Activated naive CD4-positive, alpha-beta T cell treated with anti-CD3 and anti-CD28 coated beads, Interleukin-2, amount 10 ng/mL, durations not matched to agents 7 days and 5 days (primary cell): ENCODE measurements at regions not wholly inside any gene's neighbourhood (a gene's known extent, or its start where the extent isn't known, plus 50 kb on each side); places are given as distances from the start of the nearest gene placed in this dataset.

Source experiments
- CTCF ChIA-PET: fragments of 350-600 bp; sonication (Branson Sonifier 250); formaldehyde crosslinking; loops from one replicate; lab custom pipeline; 2021; ENCODE audit warnings: antibody characterized with exemption; lab: Charles Lee
- DNase-seq: peaks from one replicate; pipeline ENCODE4 v3.0.0-alpha.2; 2020
- H3K27ac Mint-ChIP-seq: one replicate; pipeline ENCODE4 v1.8.0; 2021; ENCODE audit warnings: mild to moderate bottlenecking, moderate library complexity, mixed read lengths
- H3K27me3 Mint-ChIP-seq: one replicate; pipeline ENCODE4 v1.8.0; 2021; ENCODE audit warnings: mild to moderate bottlenecking, mixed read lengths
- H3K36me3 Mint-ChIP-seq: one replicate; pipeline ENCODE4 v1.8.0; 2021; ENCODE audit warnings: mixed read lengths
- H3K4me1 Mint-ChIP-seq: one replicate; pipeline ENCODE4 v1.8.0; 2021; ENCODE audit warnings: mixed read lengths
- H3K4me3 Mint-ChIP-seq: one replicate; pipeline ENCODE4 v1.8.0; 2021; ENCODE audit warnings: mild to moderate bottlenecking, moderate library complexity, mixed read lengths
- H3K9me3 Mint-ChIP-seq: one replicate; pipeline ENCODE4 v1.8.0; 2021; ENCODE audit warnings: mixed read lengths

DNA sequence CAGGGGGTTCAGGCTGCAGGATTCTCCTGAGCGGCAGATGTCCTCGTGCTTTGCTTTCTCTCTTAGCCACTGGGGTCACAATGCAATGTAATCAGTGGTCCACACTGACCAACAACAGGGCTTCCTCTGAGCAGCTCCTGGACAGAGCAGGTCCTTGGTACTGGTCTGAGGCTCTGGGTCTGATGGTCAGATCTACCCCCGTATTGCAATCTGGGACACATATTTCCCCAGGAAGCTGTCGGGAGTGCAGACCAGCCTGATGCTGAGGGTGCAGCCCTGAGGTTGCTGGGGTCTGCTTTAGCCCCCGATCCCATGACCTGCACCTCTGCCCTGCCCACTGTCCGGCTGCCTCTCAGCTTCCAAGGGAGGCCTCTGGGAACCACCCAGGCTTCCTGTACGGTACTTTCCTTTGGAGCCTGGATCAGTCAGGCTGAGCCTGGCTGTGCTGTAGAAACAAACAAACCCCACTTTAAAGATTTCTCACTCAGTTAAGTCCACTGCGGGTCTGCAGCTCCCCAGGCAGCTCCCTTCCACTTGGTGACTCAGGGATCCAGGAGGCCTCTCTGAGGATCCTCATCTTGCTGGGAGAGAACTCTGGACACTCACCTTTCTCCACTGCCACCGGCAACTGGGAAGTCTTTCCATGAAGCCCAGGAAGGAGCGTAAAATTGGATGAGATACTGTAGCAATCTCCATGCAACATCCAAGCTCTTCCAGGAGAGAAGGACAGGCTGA, 1046.6 kb downstream of the TBC1D22A start:
- DNase-seq = no peak
- peaks cover 13% of the 10 kb centered on the region for H3K9me3 Mint-ChIP-seq
- H3K4me3 Mint-ChIP-seq = no peak overlapping the region
- H3K27me3 Mint-ChIP-seq = no peaks in the 10 kb centered on the region
- H3K4me1 Mint-ChIP-seq = no peaks in the 10 kb centered on the region
- no peak overlapping the region for H3K27ac Mint-ChIP-seq
- no peaks in the 10 kb centered on the region for H3K36me3 Mint-ChIP-seq
- CTCF ChIA-PET = no interaction called here

GRCh38 chr22:47808236-47808635, 1045.8 kb downstream of the TBC1D22A start:
- no peak for DNase-seq
- H3K4me3 Mint-ChIP-seq = no peak overlapping the region
- CTCF ChIA-PET = no interaction called here
- H3K4me1 Mint-ChIP-seq = no peaks in the 10 kb centered on the region
- no peaks in the 10 kb centered on the region for H3K36me3 Mint-ChIP-seq
- no peak overlapping the region for H3K27ac Mint-ChIP-seq
- H3K27me3 Mint-ChIP-seq = no peaks in the 10 kb centered on the region
- H3K9me3 Mint-ChIP-seq = peaks cover 9% of the 10 kb centered on the region

DNA sequence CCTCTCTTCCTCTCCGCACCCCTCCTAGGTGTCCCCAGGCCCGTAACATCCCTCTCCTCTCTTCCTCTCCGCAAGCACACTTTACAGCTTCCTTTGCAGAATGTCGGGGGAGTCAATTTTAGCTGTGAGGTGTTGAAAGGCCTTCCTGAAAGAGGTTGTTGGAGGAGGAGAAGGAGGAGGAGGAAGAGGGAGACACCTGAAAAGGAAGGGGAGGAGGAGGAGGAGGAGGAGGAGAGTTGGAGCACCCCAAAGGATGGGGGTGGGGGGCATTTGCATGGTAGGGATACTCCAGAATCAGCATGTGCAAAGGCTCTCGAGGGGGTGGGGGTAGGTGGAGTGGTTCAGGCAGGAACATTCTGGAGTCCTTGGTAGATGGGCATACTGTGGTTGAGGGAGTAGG, 1045.1 kb downstream of the TBC1D22A start:
- no peak for DNase-seq
- Mint-ChIP-seq H3K9me3 (peaks cover 5% of the 10 kb centered on the region), H3K36me3 (no peaks in the 10 kb centered on the region), H3K27ac (no peak overlapping the region), H3K27me3 (peaks cover 2% of the 10 kb centered on the region), H3K4me3 (no peak overlapping the region), H3K4me1 (no peaks in the 10 kb centered on the region)
- CTCF ChIA-PET = no interaction called here

- H3K36me3 Mint-ChIP-seq = no peaks in the 10 kb centered on the region
- no peak for DNase-seq
- peaks cover 5% of the 10 kb centered on the region for H3K9me3 Mint-ChIP-seq
- H3K27ac Mint-ChIP-seq = no peak overlapping the region
- no peak overlapping the region for H3K4me3 Mint-ChIP-seq
- H3K4me1 Mint-ChIP-seq = no peaks in the 10 kb centered on the region
- CTCF ChIA-PET = no interaction called here
- H3K27me3 Mint-ChIP-seq = peaks cover 6% of the 10 kb centered on the region
These were observed 1044.4 kb downstream of the TBC1D22A start for GRCh38 chr22:47806894-47807293.

DNA sequence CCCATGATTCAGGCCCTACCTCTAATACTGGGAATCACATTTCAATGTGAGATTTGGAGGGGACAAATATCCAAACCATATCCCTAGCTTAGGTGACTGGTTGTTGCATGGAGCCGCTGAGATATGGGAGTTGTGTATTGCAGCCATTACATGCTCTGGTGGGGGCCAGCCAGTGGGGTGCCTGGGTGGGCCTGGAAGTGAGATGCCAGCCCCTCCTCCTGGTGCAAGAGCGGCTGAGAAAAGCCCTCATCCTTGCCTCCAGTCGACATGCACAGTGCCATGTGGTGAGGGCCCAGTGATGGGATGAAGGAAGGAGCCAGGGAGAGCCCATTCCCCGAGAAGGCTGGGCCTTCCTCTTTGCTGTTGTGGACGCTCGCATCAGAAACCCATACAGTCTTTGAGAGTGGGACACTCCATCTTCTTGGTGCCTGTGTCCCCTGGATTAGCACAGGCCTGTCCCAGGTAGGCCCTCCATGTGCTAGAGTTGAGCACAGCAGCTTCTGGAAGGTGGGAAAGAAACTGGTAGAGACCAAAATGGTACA, 1043.0 kb downstream of the TBC1D22A start:
- Mint-ChIP-seq H3K36me3 (no peaks in the 10 kb centered on the region), H3K27ac (no peak overlapping the region), H3K9me3 (peaks cover 5% of the 10 kb centered on the region), H3K4me1 (no peaks in the 10 kb centered on the region), H3K27me3 (peaks cover 12% of the 10 kb centered on the region), H3K4me3 (no peak overlapping the region)
- no peak for DNase-seq
- CTCF ChIA-PET = no interaction called here

DNA sequence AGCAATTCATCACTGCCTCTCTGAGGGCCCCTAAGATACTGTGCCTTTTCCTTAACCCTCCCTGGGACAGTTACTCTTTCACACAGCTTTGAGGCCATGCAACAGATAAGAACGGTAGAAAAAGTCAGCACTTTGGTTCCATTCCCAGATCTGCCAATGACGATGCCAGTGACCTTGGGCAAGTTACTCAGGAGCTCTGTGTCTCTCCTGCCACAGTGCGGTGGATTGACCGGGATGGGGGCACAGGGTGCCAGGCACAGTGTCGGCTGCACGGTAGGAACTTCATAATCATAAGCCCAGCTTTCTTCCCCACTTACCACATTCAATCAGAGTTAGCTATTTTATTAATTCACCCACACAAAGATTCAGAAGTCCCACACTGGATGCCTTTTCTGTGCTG, 1041.8 kb downstream of the TBC1D22A start:
- Mint-ChIP-seq H3K36me3 (no peaks in the 10 kb centered on the region), H3K27ac (peak overlapping the region; percentile 37), H3K4me3 (no peak overlapping the region), H3K4me1 (no peaks in the 10 kb centered on the region), H3K9me3 (no peaks in the 10 kb centered on the region), H3K27me3 (peaks cover 12% of the 10 kb centered on the region)
- CTCF ChIA-PET = interaction anchor here (0.7 kb wide), 1 partner anchor 11 kb away, joined by 3 read pairs; no protein-coding TSS in a partner anchor
- no peak for DNase-seq

- Mint-ChIP-seq H3K27me3 (peaks cover 12% of the 10 kb centered on the region), H3K9me3 (peaks cover 1% of the 10 kb centered on the region), H3K4me1 (no peaks in the 10 kb centered on the region), H3K27ac (no peak overlapping the region), H3K36me3 (no peaks in the 10 kb centered on the region), H3K4me3 (no peak overlapping the region)
- CTCF ChIA-PET = no interaction called here
- DNase-seq = no peak
These were observed 1040.0 kb downstream of the TBC1D22A start for GRCh38 chr22:47802421-47802820.

DNA sequence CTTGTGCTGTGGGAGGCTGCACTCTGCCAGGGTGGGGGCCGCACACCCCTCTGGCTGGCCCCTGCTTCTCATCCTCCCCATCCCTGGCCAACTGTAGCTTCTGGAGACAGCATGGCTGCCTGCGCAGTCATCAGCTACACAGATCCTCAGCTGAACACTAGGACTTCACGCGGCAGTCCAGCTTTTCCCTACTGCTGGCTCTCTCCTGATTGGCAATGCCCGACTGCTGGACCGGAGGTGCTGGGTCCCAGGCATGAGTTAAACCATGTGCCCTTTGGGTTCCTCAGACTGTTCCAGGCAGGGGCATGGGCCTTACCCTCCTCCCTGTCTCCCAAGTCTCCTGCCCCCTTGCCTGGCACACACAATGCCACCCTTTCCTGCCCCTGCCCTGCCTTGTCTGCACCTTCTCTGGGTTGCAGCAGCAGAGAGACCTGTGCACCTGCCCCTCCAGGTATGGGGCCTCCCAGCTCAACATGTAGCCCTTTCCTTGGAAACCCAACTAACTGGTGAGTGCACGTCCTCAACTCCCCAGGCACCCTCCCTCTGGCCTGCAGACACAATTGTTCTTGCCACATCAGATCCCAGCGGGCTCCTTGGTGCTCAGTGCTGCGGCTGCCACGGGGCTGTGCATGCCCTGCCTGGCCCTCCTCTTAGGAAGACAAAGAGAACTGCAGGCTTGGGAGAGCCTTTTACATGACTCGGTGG, 1039.2 kb downstream of the TBC1D22A start:
- CTCF ChIA-PET = no interaction called here

DNA sequence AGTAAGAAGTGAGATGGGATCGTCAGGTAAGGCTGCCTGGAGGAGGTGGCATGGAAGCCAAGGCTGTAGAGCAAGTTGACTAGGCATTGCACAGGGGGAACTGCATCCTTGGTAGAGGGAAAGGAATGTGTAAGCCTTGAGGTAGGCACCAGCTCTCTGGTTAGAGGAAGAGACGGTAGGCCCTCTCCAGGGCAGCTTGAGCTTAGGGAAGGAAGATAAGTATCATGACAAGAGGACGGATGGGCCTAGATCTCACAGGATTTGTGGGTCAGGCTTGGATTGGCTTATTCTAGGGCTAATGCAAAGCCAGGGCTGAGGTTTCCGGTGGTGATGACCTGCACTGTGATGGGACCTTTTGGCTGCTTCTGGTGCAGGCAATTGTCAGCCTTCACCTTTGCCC, 1035.8 kb downstream of the TBC1D22A start:
- CTCF ChIA-PET = no interaction called here
- Mint-ChIP-seq H3K4me1 (no peaks in the 10 kb centered on the region), H3K36me3 (no peaks in the 10 kb centered on the region)

More for the DNA sequence above, 1039.2 kb downstream of the TBC1D22A start:
- Mint-ChIP-seq H3K4me1 (no peaks in the 10 kb centered on the region), H3K27ac (no peak overlapping the region), H3K9me3 (peaks cover 1% of the 10 kb centered on the region), H3K27me3 (peaks cover 12% of the 10 kb centered on the region), H3K36me3 (no peaks in the 10 kb centered on the region), H3K4me3 (no peak overlapping the region)
- no peak for DNase-seq

DNA sequence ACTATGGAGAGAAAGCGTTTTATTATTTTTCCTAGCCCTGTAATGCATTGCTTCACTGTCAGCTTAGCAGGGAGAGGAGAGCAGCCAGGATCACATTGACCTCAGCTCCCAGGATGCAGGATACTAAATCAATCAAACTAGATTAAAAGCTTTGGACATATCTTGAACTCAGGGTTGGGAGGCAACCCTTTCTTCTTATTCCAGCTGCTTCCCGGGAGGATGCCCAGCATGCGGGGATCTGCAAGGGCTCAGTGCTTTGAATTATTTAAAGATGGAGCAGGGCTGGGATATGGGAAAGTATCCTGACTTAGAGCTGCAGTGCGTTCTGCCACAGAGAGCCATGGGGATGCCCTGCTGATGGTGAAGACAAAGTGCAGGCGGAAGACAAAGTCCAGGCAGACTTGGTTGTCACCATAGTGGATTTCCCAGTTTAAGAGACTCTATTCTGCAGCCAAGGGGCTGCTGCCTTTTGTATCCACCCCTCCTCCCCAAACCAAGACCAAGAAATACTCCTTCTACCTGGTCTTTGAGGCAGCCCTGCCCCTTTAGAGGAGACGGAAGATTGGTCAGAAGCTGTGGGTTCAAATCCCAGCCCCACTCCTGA, 1035.0 kb downstream of the TBC1D22A start:
- Mint-ChIP-seq H3K4me3 (no peak overlapping the region), H3K9me3 (peaks cover 1% of the 10 kb centered on the region), H3K36me3 (no peaks in the 10 kb centered on the region), H3K27ac (no peak overlapping the region), H3K4me1 (no peaks in the 10 kb centered on the region), H3K27me3 (peaks cover 10% of the 10 kb centered on the region)
- CTCF ChIA-PET = no interaction called here
- no peak for DNase-seq

More for the DNA sequence above, 1035.8 kb downstream of the TBC1D22A start:
- Mint-ChIP-seq H3K4me3 (no peak overlapping the region), H3K27ac (no peak overlapping the region), H3K27me3 (peaks cover 12% of the 10 kb centered on the region), H3K9me3 (peaks cover 1% of the 10 kb centered on the region)
- DNase-seq = no peak

DNA sequence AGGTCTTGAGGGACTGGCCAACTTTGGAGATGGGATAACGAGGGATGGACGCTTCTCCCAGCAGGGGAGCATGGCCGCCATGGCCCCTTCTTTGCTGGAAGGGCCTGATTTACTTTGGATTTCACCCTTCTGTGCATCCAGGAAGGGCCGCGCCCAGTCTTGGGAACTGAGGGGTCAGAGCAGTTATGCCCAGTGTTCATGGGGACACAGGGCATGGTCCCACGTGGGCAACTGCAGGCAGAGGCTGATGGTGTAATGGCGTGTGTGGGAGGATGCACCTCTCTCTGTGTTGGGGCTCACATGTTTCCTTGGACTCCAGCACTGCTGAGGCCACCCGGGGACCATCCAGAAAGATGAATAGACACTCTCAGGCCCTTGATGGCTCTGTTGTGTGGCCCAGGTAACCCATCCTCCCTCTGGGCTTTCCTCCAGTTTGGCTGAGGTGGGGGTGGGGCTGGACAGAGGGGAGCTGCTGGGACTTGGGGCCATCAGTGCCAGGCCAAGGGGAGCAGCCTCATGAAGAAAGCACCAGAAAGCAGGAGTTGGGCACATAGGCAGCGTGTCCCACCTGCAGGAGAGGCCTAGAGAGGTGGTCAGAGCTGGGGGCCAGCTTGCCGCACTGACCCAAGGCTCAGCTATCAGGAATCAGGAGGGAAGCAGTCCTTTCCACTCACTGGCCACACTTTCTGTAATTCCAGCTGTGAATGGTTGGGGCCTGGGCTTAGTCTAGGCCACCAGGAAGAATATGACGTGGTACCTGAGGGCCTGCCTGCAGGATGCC, 1033.9 kb downstream of the TBC1D22A start:
- Mint-ChIP-seq H3K27me3 (peaks cover under 1% of the 10 kb centered on the region), H3K4me1 (no peaks in the 10 kb centered on the region), H3K9me3 (peaks cover 1% of the 10 kb centered on the region), H3K36me3 (no peaks in the 10 kb centered on the region), H3K27ac (no peak overlapping the region), H3K4me3 (no peak overlapping the region)
- CTCF ChIA-PET = no interaction called here
- no peak for DNase-seq

DNA sequence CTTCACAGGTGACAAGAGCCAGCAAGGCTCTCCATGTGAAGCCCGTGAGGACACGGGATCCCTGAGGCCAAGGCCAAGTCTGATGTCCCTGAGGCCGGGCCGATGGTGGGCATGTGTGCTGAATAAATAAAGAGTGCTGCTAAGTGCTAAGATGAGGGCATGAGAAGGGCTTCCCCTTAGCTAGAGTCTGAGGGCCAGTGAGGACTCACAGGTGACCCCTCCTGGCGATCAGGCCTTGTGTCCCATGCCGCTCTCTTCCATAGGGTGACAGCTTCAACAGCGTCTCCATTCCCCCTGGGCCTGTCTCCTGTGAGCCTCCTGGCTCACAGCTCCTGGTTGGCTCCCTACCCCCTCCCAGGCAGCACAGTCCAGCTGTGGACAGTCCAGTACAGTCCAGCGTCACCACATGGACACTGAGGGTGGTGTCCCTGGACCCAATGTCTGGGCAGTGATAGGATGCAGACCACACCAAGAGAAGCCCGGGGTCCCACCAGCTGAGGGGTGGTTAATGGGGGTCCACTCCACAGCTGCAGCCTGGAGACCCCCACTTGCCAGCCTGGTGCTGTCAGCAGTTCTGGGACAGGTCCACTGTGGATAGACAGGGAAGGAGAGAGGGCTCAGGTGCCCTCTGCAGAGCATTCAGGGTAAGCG, 1033.2 kb downstream of the TBC1D22A start:
- DNase-seq = no peak
- peaks cover 1% of the 10 kb centered on the region for H3K9me3 Mint-ChIP-seq
- H3K4me3 Mint-ChIP-seq = no peak overlapping the region
- no peak overlapping the region for H3K27ac Mint-ChIP-seq
- H3K27me3 Mint-ChIP-seq = no peaks in the 10 kb centered on the region
- no peaks in the 10 kb centered on the region for H3K4me1 Mint-ChIP-seq
- CTCF ChIA-PET = no interaction called here
- no peaks in the 10 kb centered on the region for H3K36me3 Mint-ChIP-seq

DNA sequence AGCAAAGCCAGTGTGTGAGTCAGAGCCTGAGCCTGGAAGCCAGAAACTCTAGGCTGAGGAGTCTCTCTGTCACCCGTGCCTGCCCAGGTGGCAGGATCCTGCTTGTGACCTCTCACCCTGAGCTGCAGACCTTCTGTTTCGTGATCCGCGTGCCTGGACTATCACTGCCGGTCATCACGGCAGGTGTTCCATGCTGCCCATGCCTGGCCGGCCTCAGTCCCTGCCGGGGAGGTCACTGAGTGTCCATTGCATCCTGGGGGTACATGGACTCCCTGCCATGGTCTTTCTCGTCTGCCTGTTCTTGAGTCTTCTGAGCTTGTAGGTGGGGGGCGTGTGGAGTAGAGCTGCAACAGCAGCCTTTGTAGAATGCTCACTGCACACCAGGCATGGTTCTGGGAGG, 1032.4 kb downstream of the TBC1D22A start:
- CTCF ChIA-PET = no interaction called here
- no peak overlapping the region for H3K27ac Mint-ChIP-seq
- no peaks in the 10 kb centered on the region for H3K36me3 Mint-ChIP-seq
- no peaks in the 10 kb centered on the region for H3K4me1 Mint-ChIP-seq
- no peaks in the 10 kb centered on the region for H3K27me3 Mint-ChIP-seq
- no peak for DNase-seq
- no peak overlapping the region for H3K4me3 Mint-ChIP-seq
- peaks cover 1% of the 10 kb centered on the region for H3K9me3 Mint-ChIP-seq
